KOPT-K1 (cell line): ENCODE measurements at regions not wholly inside any gene's neighbourhood (a gene's known extent, or its start where the extent isn't known, plus 50 kb on each side); places are given as distances from the start of the nearest gene placed in this dataset.

Experiments used
- H3K27ac ChIP-seq: fragments of 200-600 bp; sonication (generic); 2 replicates; pipeline ENCODE4 v1.5.1; 2016; ENCODE audit warnings: antibody characterized with exemption, mild to moderate bottlenecking, low read depth, low read length; ENCODE audit not compliant: poor library complexity, severe bottlenecking
- H3K36me3 ChIP-seq: fragments of 200-600 bp; sonication (generic); 2 replicates; pipeline ENCODE4 v1.5.1; 2017; ENCODE audit warnings: antibody characterized with exemption, mild to moderate bottlenecking, low read length, moderate library complexity; ENCODE audit not compliant: insufficient read depth
- H3K9me3 ChIP-seq: fragments of 200-600 bp; sonication (generic); 2 replicates; pipeline ENCODE4 v1.5.1; 2017; ENCODE audit warnings: antibody characterized with exemption, low read length, mild to moderate bottlenecking; ENCODE audit not compliant: insufficient read depth, poor library complexity, severe bottlenecking

- Histone ChIP-seq H3K9me3 (no peaks in the 10 kb centered on the region), H3K36me3 (no peaks in the 10 kb centered on the region), H3K27ac (no peak overlapping the region)
Measured at GRCh38 chr9:13865869-13866268, 448.1 kb downstream of the NFIB start.

DNA sequence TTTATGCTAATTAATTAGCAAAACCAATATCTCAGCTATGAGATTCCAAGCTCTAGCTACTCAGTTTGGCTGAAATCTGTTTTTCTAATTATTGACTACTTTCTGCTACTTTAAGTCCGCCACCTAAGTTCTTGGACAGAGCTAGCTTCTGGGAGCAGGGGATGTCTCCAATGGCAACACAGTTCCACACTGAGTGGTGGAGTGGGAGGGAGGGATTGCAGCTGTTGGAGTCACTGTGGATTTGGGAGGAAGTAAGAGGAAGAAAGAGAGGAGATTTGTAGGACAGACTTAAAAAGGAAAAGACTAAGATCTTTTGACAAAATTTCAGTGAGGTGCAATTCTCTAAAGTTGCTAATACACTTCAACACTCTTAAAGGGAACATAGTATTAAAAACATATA, 450.8 kb downstream of the NFIB start:
- Histone ChIP-seq H3K27ac (no peak overlapping the region), H3K36me3 (no peaks in the 10 kb centered on the region), H3K9me3 (no peaks in the 10 kb centered on the region)

GRCh38 chr9:13862654-13863053, 451.3 kb downstream of the NFIB start:
- H3K9me3 ChIP-seq: no peaks in the 10 kb centered on the region

DNA sequence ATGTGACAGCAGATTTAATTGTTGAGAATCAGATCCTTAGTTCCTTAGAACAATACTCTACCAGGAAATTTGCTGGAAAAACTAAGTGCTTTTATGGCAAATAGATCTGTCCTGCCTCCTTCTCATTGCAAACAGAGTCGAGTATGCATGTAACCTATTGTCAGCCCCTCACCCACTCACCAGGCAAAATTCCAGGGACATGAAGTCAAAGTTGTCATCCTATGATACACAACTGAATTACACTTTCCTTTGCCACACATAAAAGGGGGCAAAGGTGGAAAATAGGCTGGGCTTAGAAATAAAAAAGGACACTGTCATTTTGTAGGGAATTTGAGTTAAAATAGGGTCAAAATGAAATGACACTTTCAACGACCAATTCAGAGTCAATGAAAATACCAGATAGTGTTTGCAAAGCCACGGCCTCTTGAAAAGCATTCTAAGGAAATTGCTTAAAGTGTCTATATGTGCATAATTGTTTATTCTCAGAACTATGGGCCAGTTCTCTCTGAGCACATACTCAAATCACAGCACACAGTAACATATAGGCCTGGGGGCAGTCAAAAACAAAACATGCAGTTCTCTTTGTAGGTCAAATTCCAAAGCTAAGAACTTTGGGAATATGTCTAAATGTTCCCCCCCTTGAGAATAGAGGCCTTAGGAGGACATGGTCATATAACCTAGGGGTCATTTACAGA, 452.8 kb downstream of the NFIB start:
- no peak overlapping the region for H3K27ac ChIP-seq
- no peaks in the 10 kb centered on the region for H3K36me3 ChIP-seq
- no peaks in the 10 kb centered on the region for H3K9me3 ChIP-seq

More at GRCh38 chr9:13862654-13863053, 451.3 kb downstream of the NFIB start:
- no peaks in the 10 kb centered on the region for H3K36me3 ChIP-seq
- no peak overlapping the region for H3K27ac ChIP-seq

- Histone ChIP-seq H3K36me3 (no peaks in the 10 kb centered on the region), H3K27ac (no peak overlapping the region), H3K9me3 (no peaks in the 10 kb centered on the region)
Measured at GRCh38 chr9:13860019-13860418, 453.9 kb downstream of the NFIB start.

- H3K27ac ChIP-seq: no peak overlapping the region
- no peaks in the 10 kb centered on the region for H3K9me3 ChIP-seq
- no peaks in the 10 kb centered on the region for H3K36me3 ChIP-seq
Measured at GRCh38 chr9:13857521-13857920, 456.4 kb downstream of the NFIB start.

- Histone ChIP-seq H3K36me3 (no peaks in the 10 kb centered on the region), H3K9me3 (no peaks in the 10 kb centered on the region), H3K27ac (no peak overlapping the region)
Measured at GRCh38 chr9:13847270-13847669, 466.7 kb downstream of the NFIB start.

DNA sequence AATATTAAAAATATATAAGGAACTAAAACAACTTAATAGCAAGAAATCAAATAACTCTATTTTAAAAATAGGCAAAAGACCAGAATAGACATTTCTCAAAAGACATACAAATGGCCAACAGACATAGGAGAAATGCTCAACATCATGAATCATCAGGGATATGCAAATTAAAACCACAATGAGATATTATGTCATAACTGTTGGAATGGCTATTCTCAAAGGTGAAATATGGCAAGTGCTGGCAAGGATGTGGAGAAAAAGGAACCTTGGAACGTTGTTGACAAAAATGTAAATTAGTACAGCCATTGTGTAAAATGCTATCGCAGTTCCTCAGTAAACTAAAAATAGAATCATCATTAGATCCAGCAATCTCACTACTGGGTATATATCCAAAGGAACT, 468.5 kb downstream of the NFIB start:
- Histone ChIP-seq H3K9me3 (no peaks in the 10 kb centered on the region), H3K27ac (no peak overlapping the region), H3K36me3 (no peaks in the 10 kb centered on the region)

DNA sequence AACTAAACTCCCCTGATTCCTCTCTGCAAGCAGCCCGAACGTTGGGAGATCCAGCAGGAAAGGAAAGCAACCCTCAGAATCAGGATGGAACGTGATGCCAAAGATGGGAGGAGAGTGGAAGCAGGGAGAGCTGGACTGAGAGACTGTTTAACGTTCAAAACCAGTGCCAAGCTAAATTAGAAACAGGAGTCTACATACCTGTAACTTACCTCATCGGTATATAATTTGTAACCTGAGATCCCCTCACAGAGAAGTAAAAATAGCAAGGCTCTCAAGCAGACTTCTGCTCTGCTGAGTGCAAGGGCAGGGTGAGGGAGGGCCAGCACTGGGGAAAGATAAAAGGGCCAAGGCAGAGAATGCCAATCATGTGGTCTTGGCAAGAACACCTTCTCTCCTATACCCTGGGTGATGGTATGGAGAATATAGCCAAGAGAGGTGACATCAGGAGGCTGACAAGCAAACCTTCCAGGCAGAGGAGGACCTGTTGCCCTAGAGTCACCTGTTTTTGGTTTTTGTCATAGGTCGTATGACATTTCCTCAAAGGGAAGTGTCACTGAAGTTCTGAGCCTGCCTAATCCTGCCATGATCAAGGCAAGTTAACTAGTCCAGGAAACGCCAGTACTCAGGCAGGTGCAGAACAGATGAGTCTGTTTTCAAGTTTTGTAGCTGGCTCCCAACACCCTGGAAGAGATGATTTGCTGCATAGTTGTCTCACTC, 472.0 kb downstream of the NFIB start:
- Histone ChIP-seq H3K9me3 (no peaks in the 10 kb centered on the region), H3K27ac (no peak overlapping the region), H3K36me3 (no peaks in the 10 kb centered on the region)

- Histone ChIP-seq H3K27ac (no peak overlapping the region), H3K9me3 (peaks cover 11% of the 10 kb centered on the region), H3K36me3 (no peaks in the 10 kb centered on the region)
Measured at GRCh38 chr9:13832446-13832845, 481.5 kb downstream of the NFIB start.

- Histone ChIP-seq H3K36me3 (no peaks in the 10 kb centered on the region), H3K27ac (no peak overlapping the region), H3K9me3 (no peaks in the 10 kb centered on the region)
Measured at GRCh38 chr9:13823026-13823425, 490.9 kb downstream of the NFIB start.

- Histone ChIP-seq H3K36me3 (no peaks in the 10 kb centered on the region), H3K27ac (no peak overlapping the region), H3K9me3 (no peaks in the 10 kb centered on the region)
Measured at GRCh38 chr9:13817754-13818278, 496.1 kb downstream of the NFIB start.

- Histone ChIP-seq H3K36me3 (no peaks in the 10 kb centered on the region), H3K9me3 (no peaks in the 10 kb centered on the region), H3K27ac (no peak overlapping the region)
Measured at GRCh38 chr9:13816837-13817236, 497.1 kb downstream of the NFIB start.

GRCh38 chr9:13814647-13815400, 499.1 kb downstream of the NFIB start:
- Histone ChIP-seq H3K9me3 (no peaks in the 10 kb centered on the region), H3K36me3 (no peaks in the 10 kb centered on the region), H3K27ac (no peak overlapping the region)

DNA sequence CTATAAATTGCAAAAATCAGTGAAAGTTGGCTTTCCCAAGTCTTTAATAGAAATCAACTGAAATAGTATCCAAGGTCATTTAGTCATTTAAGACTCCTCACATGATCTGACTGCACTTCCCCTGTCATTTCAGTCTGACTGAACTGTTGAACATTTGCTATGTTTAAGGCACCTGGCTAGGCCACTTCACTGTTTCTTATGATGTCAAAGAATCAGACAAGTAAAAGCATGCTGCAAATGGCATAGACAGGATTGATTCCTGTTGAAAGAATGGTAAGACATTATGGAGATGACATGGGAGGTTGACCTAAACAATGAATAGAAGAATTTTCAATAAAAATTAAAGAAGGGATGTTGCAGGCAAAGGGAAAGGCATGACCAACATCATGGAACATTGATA, 502.1 kb downstream of the NFIB start:
- Histone ChIP-seq H3K9me3 (no peaks in the 10 kb centered on the region), H3K36me3 (no peaks in the 10 kb centered on the region), H3K27ac (no peak overlapping the region)
